ENCODE measurements at regions not wholly inside any gene's neighbourhood (a gene's known extent, or its start where the extent isn't known, plus 50 kb on each side); places are given as distances from the start of the nearest gene placed in this dataset.

DNA sequence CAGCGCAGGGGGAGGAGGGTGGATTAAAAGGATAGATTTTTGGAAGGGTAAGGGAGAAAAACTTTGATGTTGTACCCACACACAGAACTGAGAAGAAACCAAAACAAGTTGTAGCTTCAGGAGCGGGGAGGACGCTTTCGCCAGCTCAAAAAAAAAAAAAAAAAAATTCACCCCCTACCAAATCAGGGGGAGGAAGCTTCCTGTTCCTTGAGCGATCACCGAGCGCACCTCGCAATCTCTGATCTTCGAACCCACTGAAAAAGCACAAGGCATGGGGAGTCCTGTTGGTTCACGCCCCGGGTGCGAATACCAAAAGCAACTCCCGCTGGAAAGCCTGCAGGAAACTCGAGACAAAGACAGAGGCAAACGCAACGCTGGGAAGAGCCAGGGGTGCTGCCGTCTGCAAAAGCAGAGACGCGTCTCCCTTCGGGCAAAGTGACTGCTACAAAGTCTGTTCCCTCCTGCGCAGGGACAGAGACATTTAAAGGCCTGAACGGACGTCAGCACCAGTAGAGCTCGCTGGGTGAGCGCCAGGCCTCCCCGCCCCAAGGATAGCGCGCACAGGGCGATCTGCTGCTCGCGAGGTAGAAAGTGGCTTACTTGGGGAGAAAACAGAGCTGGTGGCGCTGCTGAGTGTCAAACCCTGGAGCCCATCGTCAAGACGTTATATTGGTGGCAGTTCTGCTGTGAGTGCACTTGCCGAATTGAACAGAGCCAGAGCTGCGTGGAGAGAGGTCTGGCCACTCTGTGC lies 190.4 kb downstream of the USP22 start:
- TF ChIP-seq, protein P1, sequence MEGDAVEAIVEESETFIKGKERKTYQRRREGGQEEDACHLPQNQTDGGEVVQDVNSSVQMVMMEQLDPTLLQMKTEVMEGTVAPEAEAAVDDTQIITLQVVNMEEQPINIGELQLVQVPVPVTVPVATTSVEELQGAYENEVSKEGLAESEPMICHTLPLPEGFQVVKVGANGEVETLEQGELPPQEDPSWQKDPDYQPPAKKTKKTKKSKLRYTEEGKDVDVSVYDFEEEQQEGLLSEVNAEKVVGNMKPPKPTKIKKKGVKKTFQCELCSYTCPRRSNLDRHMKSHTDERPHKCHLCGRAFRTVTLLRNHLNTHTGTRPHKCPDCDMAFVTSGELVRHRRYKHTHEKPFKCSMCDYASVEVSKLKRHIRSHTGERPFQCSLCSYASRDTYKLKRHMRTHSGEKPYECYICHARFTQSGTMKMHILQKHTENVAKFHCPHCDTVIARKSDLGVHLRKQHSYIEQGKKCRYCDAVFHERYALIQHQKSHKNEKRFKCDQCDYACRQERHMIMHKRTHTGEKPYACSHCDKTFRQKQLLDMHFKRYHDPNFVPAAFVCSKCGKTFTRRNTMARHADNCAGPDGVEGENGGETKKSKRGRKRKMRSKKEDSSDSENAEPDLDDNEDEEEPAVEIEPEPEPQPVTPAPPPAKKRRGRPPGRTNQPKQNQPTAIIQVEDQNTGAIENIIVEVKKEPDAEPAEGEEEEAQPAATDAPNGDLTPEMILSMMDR (IDR thresholded peaks at IDR 0.05), result no peak
- TF ChIP-seq POLR2A (IDR thresholded peaks at IDR 0.05), result no peak
